Astrocyte of the cerebellum (primary cell): ENCODE measurements at regions not wholly inside any gene's neighbourhood (a gene's known extent, or its start where the extent isn't known, plus 50 kb on each side); places are given as distances from the start of the nearest gene placed in this dataset.

Experiments
- DNase-seq: peaks from one replicate; pipeline ENCODE4 v3.0.0-alpha.2; 2011; ENCODE audit warnings: low read depth
- H3K4me3 ChIP-seq: 2 replicates; pipeline ENCODE4 v1.5.1; 2011; ENCODE audit warnings: mild to moderate bottlenecking, low read depth, low read length, moderate library complexity
- CTCF ChIP-seq: IDR thresholded peaks from 2 replicates; pipeline ENCODE4 v1.5.1; 2012; ENCODE audit warnings: low read length, low read depth, moderate library complexity, mild to moderate bottlenecking; ENCODE audit errors: missing control alignments
- in situ Hi-C: cut with HindIII; loops from 2 replicates; pipeline ENCODE4 v1.10.0; 2017; ENCODE audit warnings: low sequenced_read_pairs

- H3K4me3 ChIP-seq, result no peak overlapping the region
- in situ Hi-C loops, result no loop called here
- no peak for TF ChIP-seq CTCF
- no peak for DNase-seq
Observed at GRCh38 chr11:127462065-127462344, 461.4 kb upstream of the KIRREL3 start.

DNA sequence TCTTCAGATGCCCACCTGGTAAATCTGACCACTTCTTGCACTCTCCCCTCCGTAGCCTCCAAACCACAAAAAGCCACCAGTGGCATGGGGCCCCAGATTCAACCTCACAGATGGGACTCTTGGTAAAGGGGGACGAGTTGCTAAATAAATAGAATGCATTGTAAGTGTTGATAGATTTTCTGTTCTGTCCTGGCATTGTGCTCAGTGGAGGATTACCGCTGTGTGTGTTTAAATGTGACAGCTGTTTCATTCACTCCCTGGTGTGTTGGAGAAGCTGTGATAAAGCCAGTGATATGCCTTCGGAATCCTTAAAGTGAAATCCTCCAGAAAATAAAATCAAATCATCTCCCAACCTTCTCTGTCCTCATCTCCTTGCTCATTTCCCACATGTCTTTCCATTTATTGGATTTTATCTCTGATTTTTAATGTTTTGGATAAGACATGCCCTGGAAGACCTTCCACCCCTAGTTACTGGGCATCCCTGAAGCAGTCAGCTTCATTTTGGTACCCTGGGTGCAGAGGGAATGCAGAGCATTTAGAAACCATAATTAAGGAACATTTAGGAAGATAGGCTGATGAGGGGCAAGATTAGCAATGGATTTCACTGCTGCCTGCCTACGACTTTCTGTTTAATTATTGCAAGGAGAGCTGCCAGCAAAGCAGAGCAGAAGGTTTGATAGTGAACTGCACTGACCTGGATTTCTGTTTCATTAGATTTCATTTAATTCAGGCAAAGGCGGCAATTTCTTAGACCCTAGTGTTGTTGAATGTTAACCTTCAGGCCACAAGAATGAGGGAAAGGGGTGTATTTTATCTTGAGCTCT is 460.9 kb upstream of the KIRREL3 start:
- no peak for TF ChIP-seq CTCF
- DNase-seq, result no peak
- in situ Hi-C loops, result no loop called here
- no peak overlapping the region for H3K4me3 ChIP-seq

GRCh38 chr11:127458561-127458960 is 458.0 kb upstream of the KIRREL3 start:
- DNase-seq, result no peak
- no peak for TF ChIP-seq CTCF
- in situ Hi-C loops, result no loop called here
- no peak overlapping the region for H3K4me3 ChIP-seq

- no peak for DNase-seq
- in situ Hi-C loops, result no loop called here
Observed at GRCh38 chr11:127454856-127455255, 454.3 kb upstream of the KIRREL3 start.

DNA sequence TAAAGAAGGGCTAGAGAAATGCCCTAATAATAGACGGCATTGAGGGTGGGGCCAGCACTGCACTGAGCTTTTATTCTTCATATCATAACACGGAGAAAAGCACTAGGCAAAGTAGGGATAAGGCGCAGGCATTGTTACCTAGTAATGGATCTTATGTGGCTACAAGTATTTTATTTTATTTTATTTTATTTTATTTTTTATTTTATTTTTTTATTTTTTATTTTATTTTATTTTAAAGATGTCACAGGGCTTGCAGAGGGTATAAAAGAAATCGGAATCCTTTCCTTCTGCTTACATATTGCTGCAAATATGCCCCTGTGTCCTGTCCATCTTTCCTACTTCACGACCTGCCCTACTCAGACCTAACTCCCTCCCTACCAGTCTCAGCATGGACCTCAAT is 452.0 kb upstream of the KIRREL3 start:
- in situ Hi-C loops, result no loop called here
- no peak overlapping the region for H3K4me3 ChIP-seq
- no peak for DNase-seq
- TF ChIP-seq CTCF, result no peak

More at GRCh38 chr11:127454856-127455255, 454.3 kb upstream of the KIRREL3 start:
- no peak for TF ChIP-seq CTCF
- no peak overlapping the region for H3K4me3 ChIP-seq

- no peak for DNase-seq
- TF ChIP-seq CTCF, result no peak
- no peak overlapping the region for H3K4me3 ChIP-seq
- in situ Hi-C loops, result no loop called here
Observed at GRCh38 chr11:127451861-127452260, 451.3 kb upstream of the KIRREL3 start.
